Neural cell (in vitro differentiated cells): ENCODE measurements at regions not wholly inside any gene's neighbourhood (a gene's known extent, or its start where the extent isn't known, plus 50 kb on each side); places are given as distances from the start of the nearest gene placed in this dataset.

Experiments
- H2AFZ ChIP-seq: fragments of 200-600, 300-800 bp; sonication (generic), shearing (Covaris generic); 2 replicates; pipeline ENCODE4 v1.6.0; 2014; ENCODE audit warnings: low read depth, mild to moderate bottlenecking, antibody characterized with exemption, low read length, moderate library complexity
- H3F3A ChIP-seq: fragments of 200-600 bp; shearing (Covaris generic); 2 replicates; pipeline ENCODE4 v1.6.1; 2016; ENCODE audit warnings: mild to moderate bottlenecking, moderate library complexity, mixed read lengths, antibody characterized with exemption, low read length; ENCODE audit not compliant: insufficient read depth, poor library complexity, severe bottlenecking
- H3K27ac ChIP-seq: fragments of 200-600, 300-800 bp; sonication (generic), shearing (Covaris generic); 2 replicates; pipeline ENCODE4 v1.5.1; 2014; ENCODE audit warnings: mild to moderate bottlenecking, low read length, moderate library complexity
- H3K27me3 ChIP-seq: fragments of 300-800, 200-600 bp; sonication (generic), shearing (Covaris generic); 2 replicates; pipeline ENCODE4 v1.6.0; 2014; ENCODE audit warnings: mild to moderate bottlenecking, low read depth, low read length, moderate library complexity; ENCODE audit not compliant: insufficient read depth
- H3K36me3 ChIP-seq: fragments of 300-800, 200-600 bp; sonication (generic), shearing (Covaris generic); 2 replicates; pipeline ENCODE4 v1.5.1; 2014; ENCODE audit warnings: mild to moderate bottlenecking, antibody characterized with exemption, low read length, moderate library complexity; ENCODE audit not compliant: insufficient read depth
- H3K4me2 ChIP-seq: fragments of 300-800, 200-600 bp; sonication (generic), shearing (Covaris generic); 2 replicates; pipeline ENCODE4 v1.6.0; 2014; ENCODE audit warnings: mild to moderate bottlenecking, low read length
- H3K4me3 ChIP-seq: fragments of 300-800, 200-600 bp; sonication (generic), shearing (Covaris generic); 2 replicates; pipeline ENCODE4 v1.5.1; 2014; ENCODE audit warnings: mild to moderate bottlenecking, low read length, moderate library complexity
- H3K79me2 ChIP-seq: fragments of 200-600 bp; shearing (Covaris generic); replicated peaks from 2 replicates; pipeline ENCODE4 v1.6.0; 2014; ENCODE audit warnings: mild to moderate bottlenecking, low read length, moderate library complexity; ENCODE audit not compliant: insufficient read depth
- H3K9ac ChIP-seq: fragments of 300-800, 200-600 bp; sonication (generic), shearing (Covaris generic); 2 replicates; pipeline ENCODE4 v1.6.1; 2016; ENCODE audit warnings: mild to moderate bottlenecking, low read length, mixed read lengths
- H3K9me2 ChIP-seq: fragments of 200-600 bp; shearing (Covaris generic); 2 replicates; pipeline ENCODE4 v1.6.1; 2016; ENCODE audit warnings: mild to moderate bottlenecking, low read length, mixed read lengths; ENCODE audit not compliant: insufficient read depth
- H3K9me3 ChIP-seq: fragments of 200-600, 300-800 bp; sonication (generic), shearing (Covaris generic); 2 replicates; pipeline ENCODE4 v1.6.1; 2016; ENCODE audit warnings: mild to moderate bottlenecking, mixed run types, low read length, moderate library complexity, mixed read lengths
- H4K20me1 ChIP-seq: fragments of 200-600 bp; shearing (Covaris generic); 2 replicates; pipeline ENCODE4 v1.6.1; 2016; ENCODE audit warnings: mild to moderate bottlenecking, mixed run types; ENCODE audit not compliant: insufficient read depth
- EP300 ChIP-seq: fragments of 450-650 bp; conservative IDR thresholded peaks from 2 replicates; pipeline ENCODE4 v1.6.1; 2014; ENCODE audit warnings: antibody characterized with exemption, mild to moderate bottlenecking, moderate library complexity; ENCODE audit not compliant: poor library complexity, severe bottlenecking
- EZH2 ChIP-seq: fragments of 200-600, 300-800 bp; shearing (Covaris generic), sonication (generic); IDR thresholded peaks from 2 replicates; pipeline ENCODE4 v1.6.1; 2014; ENCODE audit warnings: antibody characterized with exemption, low read length, borderline replicate concordance, mild to moderate bottlenecking; ENCODE audit not compliant: insufficient read depth, poor library complexity, severe bottlenecking
- MXI1 ChIP-seq: fragments of 450-650 bp; conservative IDR thresholded peaks from 2 replicates; pipeline ENCODE4 v1.6.1; 2014; ENCODE audit warnings: antibody characterized with exemption, mild to moderate bottlenecking; ENCODE audit not compliant: poor library complexity, severe bottlenecking
- POLR2AphosphoS5 ChIP-seq: IDR thresholded peaks from 2 replicates; pipeline ENCODE4 v1.6.1; 2012
- RAD21 ChIP-seq: fragments of 450-650 bp; conservative IDR thresholded peaks from 2 replicates; pipeline ENCODE4 v1.6.1; 2014; ENCODE audit warnings: antibody characterized with exemption, mild to moderate bottlenecking, moderate library complexity
- SMC3 ChIP-seq: fragments of 450-650 bp; conservative IDR thresholded peaks from 2 replicates; pipeline ENCODE4 v1.6.1; 2014; ENCODE audit warnings: antibody characterized with exemption, mild to moderate bottlenecking, moderate library complexity; ENCODE audit not compliant: poor library complexity
- TAF1 ChIP-seq: IDR thresholded peaks from 2 replicates; pipeline ENCODE4 v1.6.1; 2012; ENCODE audit warnings: low read depth
- TF ChIP-seq, protein P1 (sequence below): fragments of 450-650 bp; IDR thresholded peaks from 2 replicates; pipeline ENCODE4 v1.5.1; 2014; ENCODE audit warnings: antibody characterized with exemption, mild to moderate bottlenecking, moderate library complexity; ENCODE audit not compliant: poor library complexity, severe bottlenecking
- TF ChIP-seq, protein P2 (sequence below): IDR thresholded peaks from 2 replicates; pipeline ENCODE4 v1.6.1; 2012; ENCODE audit warnings: borderline replicate concordance

DNA sequence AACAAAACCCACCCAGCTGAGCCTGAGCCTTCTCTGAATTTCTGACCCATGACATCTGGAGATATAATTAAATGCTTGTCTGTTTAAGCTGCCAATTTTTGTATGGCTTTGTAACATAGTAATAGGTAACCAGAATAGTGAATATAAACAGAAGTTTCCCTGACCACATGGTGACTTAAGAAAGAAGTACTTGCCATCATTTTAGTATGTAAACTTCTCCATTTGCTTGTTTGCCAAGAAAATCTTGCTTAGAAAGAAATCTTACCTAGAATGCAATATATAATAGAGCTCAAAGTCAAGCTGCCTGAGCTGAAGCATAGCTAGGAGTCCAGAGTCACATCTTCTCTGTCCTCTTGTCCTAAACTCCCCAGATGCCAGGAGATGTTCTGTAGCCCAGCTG lies 117.0 kb downstream of the PCSK1 start:
- H3K79me2 ChIP-seq = no peaks in the 10 kb centered on the region
- H3K9me3 ChIP-seq = no peaks in the 10 kb centered on the region
- no peaks in the 10 kb centered on the region for H3K9me2 ChIP-seq
- no peak overlapping the region for H2AFZ ChIP-seq
- no peak overlapping the region for H3K9ac ChIP-seq
- H3K4me2 ChIP-seq = no peak overlapping the region
- no peak overlapping the region for H3K27ac ChIP-seq
- no peak overlapping the region for H3K4me3 ChIP-seq
- H3K27me3 ChIP-seq = no peaks in the 10 kb centered on the region
- TF ChIP-seq SMC3 (no peak), POLR2AphosphoS5 (no peak), EP300 (no peak), RAD21 (no peak), MXI1 (no peak), TAF1 (no peak), EZH2 (no peak)
- TF ChIP-seq, protein P1, sequence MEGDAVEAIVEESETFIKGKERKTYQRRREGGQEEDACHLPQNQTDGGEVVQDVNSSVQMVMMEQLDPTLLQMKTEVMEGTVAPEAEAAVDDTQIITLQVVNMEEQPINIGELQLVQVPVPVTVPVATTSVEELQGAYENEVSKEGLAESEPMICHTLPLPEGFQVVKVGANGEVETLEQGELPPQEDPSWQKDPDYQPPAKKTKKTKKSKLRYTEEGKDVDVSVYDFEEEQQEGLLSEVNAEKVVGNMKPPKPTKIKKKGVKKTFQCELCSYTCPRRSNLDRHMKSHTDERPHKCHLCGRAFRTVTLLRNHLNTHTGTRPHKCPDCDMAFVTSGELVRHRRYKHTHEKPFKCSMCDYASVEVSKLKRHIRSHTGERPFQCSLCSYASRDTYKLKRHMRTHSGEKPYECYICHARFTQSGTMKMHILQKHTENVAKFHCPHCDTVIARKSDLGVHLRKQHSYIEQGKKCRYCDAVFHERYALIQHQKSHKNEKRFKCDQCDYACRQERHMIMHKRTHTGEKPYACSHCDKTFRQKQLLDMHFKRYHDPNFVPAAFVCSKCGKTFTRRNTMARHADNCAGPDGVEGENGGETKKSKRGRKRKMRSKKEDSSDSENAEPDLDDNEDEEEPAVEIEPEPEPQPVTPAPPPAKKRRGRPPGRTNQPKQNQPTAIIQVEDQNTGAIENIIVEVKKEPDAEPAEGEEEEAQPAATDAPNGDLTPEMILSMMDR = no peak
- TF ChIP-seq, protein P2, sequence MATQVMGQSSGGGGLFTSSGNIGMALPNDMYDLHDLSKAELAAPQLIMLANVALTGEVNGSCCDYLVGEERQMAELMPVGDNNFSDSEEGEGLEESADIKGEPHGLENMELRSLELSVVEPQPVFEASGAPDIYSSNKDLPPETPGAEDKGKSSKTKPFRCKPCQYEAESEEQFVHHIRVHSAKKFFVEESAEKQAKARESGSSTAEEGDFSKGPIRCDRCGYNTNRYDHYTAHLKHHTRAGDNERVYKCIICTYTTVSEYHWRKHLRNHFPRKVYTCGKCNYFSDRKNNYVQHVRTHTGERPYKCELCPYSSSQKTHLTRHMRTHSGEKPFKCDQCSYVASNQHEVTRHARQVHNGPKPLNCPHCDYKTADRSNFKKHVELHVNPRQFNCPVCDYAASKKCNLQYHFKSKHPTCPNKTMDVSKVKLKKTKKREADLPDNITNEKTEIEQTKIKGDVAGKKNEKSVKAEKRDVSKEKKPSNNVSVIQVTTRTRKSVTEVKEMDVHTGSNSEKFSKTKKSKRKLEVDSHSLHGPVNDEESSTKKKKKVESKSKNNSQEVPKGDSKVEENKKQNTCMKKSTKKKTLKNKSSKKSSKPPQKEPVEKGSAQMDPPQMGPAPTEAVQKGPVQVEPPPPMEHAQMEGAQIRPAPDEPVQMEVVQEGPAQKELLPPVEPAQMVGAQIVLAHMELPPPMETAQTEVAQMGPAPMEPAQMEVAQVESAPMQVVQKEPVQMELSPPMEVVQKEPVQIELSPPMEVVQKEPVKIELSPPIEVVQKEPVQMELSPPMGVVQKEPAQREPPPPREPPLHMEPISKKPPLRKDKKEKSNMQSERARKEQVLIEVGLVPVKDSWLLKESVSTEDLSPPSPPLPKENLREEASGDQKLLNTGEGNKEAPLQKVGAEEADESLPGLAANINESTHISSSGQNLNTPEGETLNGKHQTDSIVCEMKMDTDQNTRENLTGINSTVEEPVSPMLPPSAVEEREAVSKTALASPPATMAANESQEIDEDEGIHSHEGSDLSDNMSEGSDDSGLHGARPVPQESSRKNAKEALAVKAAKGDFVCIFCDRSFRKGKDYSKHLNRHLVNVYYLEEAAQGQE = no peak
- no peaks in the 10 kb centered on the region for H3K36me3 ChIP-seq
- H4K20me1 ChIP-seq = no peaks in the 10 kb centered on the region
- H3F3A ChIP-seq = no peaks in the 10 kb centered on the region

GRCh38 chr5:96315431-96315830 lies 117.6 kb downstream of the PCSK1 start:
- Histone ChIP-seq H4K20me1 (no peaks in the 10 kb centered on the region), H3K4me2 (no peak overlapping the region), H3F3A (no peaks in the 10 kb centered on the region), H3K27me3 (no peaks in the 10 kb centered on the region), H3K4me3 (no peak overlapping the region), H2AFZ (no peak overlapping the region), H3K79me2 (no peaks in the 10 kb centered on the region), H3K27ac (no peak overlapping the region), H3K9me2 (no peaks in the 10 kb centered on the region), H3K36me3 (no peaks in the 10 kb centered on the region), H3K9ac (no peak overlapping the region), H3K9me3 (no peaks in the 10 kb centered on the region)
- TF ChIP-seq, protein P2 = no peak
- TF ChIP-seq RAD21 = no peak
- TF ChIP-seq SMC3 = no peak
- TF ChIP-seq, protein P1 = no peak
- no peak for TF ChIP-seq EP300
- no peak for TF ChIP-seq POLR2AphosphoS5
- no peak for TF ChIP-seq TAF1
- no peak for TF ChIP-seq EZH2
- no peak for TF ChIP-seq MXI1
